ENCODE measurements at regions not wholly inside any gene's neighbourhood (a gene's known extent, or its start where the extent isn't known, plus 50 kb on each side); places are given as distances from the start of the nearest gene placed in this dataset.

- TF ChIP-seq, protein P1, sequence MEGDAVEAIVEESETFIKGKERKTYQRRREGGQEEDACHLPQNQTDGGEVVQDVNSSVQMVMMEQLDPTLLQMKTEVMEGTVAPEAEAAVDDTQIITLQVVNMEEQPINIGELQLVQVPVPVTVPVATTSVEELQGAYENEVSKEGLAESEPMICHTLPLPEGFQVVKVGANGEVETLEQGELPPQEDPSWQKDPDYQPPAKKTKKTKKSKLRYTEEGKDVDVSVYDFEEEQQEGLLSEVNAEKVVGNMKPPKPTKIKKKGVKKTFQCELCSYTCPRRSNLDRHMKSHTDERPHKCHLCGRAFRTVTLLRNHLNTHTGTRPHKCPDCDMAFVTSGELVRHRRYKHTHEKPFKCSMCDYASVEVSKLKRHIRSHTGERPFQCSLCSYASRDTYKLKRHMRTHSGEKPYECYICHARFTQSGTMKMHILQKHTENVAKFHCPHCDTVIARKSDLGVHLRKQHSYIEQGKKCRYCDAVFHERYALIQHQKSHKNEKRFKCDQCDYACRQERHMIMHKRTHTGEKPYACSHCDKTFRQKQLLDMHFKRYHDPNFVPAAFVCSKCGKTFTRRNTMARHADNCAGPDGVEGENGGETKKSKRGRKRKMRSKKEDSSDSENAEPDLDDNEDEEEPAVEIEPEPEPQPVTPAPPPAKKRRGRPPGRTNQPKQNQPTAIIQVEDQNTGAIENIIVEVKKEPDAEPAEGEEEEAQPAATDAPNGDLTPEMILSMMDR (IDR thresholded peaks at IDR 0.05; ENCODE audit: borderline replicate concordance, insufficient read depth, low read depth, low read length): no peak
- no peak overlapping the region for H3K4me3 ChIP-seq (ENCODE audit: low read depth, low read length)
Observed at GRCh38 chr7:118755067-118755625, 530.6 kb downstream of the ANKRD7 start.

- TF ChIP-seq, protein P1 (IDR thresholded peaks at IDR 0.05; ENCODE audit: borderline replicate concordance, insufficient read depth, low read depth, low read length): no peak
- H3K4me3 ChIP-seq (ENCODE audit: low read depth, low read length): no peak overlapping the region
Observed at GRCh38 chr7:118757066-118757465, 532.6 kb downstream of the ANKRD7 start.

DNA sequence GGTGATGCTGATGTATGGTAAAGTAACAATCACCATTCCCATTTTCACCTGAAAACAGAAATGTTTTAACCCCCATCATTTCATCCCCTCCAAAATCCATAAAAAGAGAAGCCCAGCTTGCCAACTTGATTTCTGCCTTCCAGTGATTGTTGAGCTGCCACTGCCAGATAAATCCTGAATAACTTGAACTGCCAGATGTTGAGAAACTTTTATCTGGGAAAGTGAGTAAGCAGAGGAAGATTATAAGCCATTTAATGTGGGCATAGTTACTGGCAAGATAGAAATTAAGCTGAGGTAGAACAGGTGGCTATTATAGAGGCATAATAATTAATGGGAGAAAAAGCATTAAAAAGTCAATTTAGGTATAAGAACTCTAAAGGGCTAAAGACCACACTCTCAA, 534.1 kb downstream of the ANKRD7 start:
- no peak overlapping the region for H3K4me3 ChIP-seq (ENCODE audit: low read depth, low read length)
- TF ChIP-seq, protein P1 (IDR thresholded peaks at IDR 0.05; ENCODE audit: borderline replicate concordance, insufficient read depth, low read depth, low read length): no peak

DNA sequence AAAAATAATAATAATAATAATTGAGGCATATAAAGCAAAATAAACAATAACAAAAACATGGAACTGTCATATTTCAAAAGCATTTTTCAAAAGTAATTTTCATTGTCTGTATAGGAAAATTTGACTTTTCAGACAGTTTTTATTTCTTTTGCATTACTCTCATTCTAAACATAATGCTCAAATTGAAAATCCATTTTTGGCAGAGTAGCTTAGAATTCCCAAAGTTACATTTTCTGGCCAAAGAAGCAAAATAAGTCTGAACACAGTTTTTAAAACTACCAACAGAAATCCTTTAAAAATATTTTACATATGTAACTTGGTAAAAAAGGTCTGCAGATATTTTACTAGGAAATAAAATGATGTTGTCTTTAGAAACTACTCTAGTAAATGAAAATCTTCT, 535.4 kb downstream of the ANKRD7 start:
- TF ChIP-seq, protein P1 (IDR thresholded peaks at IDR 0.05; ENCODE audit: borderline replicate concordance, insufficient read depth, low read depth, low read length): no peak
- no peak overlapping the region for H3K4me3 ChIP-seq (ENCODE audit: low read depth, low read length)

GRCh38 chr7:118762451-118762850, 537.9 kb downstream of the ANKRD7 start:
- no peak overlapping the region for H3K4me3 ChIP-seq (ENCODE audit: low read depth, low read length)
- TF ChIP-seq, protein P1 (IDR thresholded peaks at IDR 0.05; ENCODE audit: borderline replicate concordance, insufficient read depth, low read depth, low read length): no peak

- TF ChIP-seq, protein P1 (IDR thresholded peaks at IDR 0.05; ENCODE audit: borderline replicate concordance, insufficient read depth, low read depth, low read length): no peak
- no peak overlapping the region for H3K4me3 ChIP-seq (ENCODE audit: low read depth, low read length)
Observed at GRCh38 chr7:118764221-118764620, 539.7 kb downstream of the ANKRD7 start.

GRCh38 chr7:118771672-118772071, 547.2 kb downstream of the ANKRD7 start:
- TF ChIP-seq, protein P1 (IDR thresholded peaks at IDR 0.05; ENCODE audit: borderline replicate concordance, insufficient read depth, low read depth, low read length): no peak
- H3K4me3 ChIP-seq (ENCODE audit: low read depth, low read length): no peak overlapping the region
